ENCODE measurements at regions not wholly inside any gene's neighbourhood (a gene's known extent, or its start where the extent isn't known, plus 50 kb on each side); places are given as distances from the start of the nearest gene placed in this dataset.

GRCh38 chr2:236802862-236803261 lies 233.2 kb downstream of the ACKR3 start:
- intact Hi-C loops (cut with DNase I, micrococcal nuclease), result no loop called here
- ATAC-seq (no peak), DNase-seq (no peak)

GRCh38 chr2:236803621-236804020 lies 234.0 kb downstream of the ACKR3 start:
- intact Hi-C loops (cut with DNase I, micrococcal nuclease), result no loop called here
- no peak for ATAC-seq
- DNase-seq, result no peak

- no peak for DNase-seq
- intact Hi-C loops (cut with DNase I, micrococcal nuclease), result no loop called here
- no peak for ATAC-seq
Measured at GRCh38 chr2:236805800-236806531, 236.3 kb downstream of the ACKR3 start.

GRCh38 chr2:236809716-236810115 lies 240.1 kb downstream of the ACKR3 start:
- intact Hi-C loops (cut with DNase I, micrococcal nuclease), result no loop called here
- DNase-seq (no peak), ATAC-seq (no peak)

DNA sequence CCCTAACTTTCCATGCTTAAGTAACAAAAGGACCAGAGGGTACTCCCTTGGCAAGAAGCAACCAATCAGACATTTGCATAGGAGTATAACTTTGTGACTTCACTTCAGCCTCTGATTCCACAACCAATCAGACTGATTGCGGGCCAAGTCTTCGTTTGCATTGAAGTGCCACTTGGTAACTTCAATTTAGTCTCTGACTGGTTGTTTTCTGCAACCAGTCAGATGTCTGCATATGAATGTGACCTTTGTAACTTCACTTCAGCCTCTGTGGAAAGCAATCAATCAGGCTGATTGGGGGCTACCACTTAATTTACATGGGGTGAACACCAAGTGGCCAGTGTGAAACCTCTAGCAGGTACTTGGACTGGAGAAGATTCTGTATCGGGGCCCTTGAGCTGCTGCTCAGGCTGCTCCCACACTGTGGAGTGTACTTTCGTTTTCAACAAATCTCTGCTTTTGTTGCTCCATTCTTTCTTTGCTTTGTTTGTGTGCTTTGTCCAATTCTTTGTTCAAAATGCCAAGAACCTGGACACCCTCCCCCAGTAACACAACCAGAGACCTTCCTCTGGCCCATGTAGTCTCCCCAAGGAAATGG lies 241.5 kb downstream of the ACKR3 start:
- no peak for ATAC-seq
- intact Hi-C loops (cut with DNase I, micrococcal nuclease), result no loop called here
- no peak for DNase-seq

DNA sequence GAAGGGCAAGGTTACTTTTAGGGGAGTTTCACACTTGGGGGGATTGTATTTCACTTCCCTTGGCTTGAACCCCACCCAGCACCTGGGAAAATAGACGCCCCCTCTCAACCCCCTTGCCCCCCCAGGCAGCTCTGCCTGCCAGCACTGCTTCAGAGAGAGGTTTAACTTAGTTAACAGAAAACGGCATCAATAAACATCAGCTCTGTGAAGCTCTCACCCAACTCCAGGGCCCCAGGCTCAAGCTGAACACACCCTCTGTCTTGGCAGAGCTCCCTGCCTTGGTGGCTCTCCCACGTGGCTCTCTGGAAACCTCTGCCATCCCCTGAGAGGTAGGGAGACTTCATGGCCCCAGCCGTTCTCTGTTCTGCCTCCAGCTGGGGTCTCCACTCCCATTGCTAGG lies 244.1 kb downstream of the ACKR3 start:
- DNase-seq (no peak), ATAC-seq (no peak)
- intact Hi-C loops (cut with DNase I, micrococcal nuclease), result no loop called here

DNA sequence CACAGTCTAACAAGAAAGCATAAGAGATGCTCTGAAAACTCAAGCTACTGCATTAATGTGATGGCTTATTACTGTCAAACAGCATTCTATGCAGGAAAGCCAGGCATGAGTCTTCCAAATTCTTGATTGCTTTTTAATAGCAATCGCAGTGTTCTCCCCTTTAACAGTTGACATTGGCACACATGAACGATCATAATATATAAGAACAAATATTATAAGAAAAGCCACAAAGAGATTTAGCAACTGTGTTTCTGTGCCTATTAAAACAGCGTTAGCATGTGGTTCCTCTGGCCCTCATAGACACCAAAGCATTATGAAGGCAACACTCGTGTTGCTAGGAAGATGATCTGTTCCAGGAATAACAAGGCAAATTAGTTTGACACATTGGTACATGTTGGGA lies 245.0 kb downstream of the ACKR3 start:
- ATAC-seq (no peak), DNase-seq (no peak)

GRCh38 chr2:236815746-236816145 lies 246.1 kb downstream of the ACKR3 start:
- no peak for DNase-seq
- intact Hi-C loops (cut with DNase I, micrococcal nuclease), result no loop called here
- ATAC-seq, result no peak

More for the DNA sequence above, 245.0 kb downstream of the ACKR3 start:
- intact Hi-C loops (cut with DNase I, micrococcal nuclease), result no loop called here

GRCh38 chr2:236816197-236817170 lies 246.9 kb downstream of the ACKR3 start:
- intact Hi-C loops (cut with DNase I, micrococcal nuclease), result no loop called here
- DNase-seq (no peak), ATAC-seq (no peak)

- ATAC-seq, result no peak
Measured at GRCh38 chr2:236818281-236819045, 248.8 kb downstream of the ACKR3 start.

GRCh38 chr2:236819275-236820002 lies 249.8 kb downstream of the ACKR3 start:
- ATAC-seq, result no peak
- intact Hi-C loops (cut with DNase I, micrococcal nuclease), result no loop called here
- no peak for DNase-seq

More at GRCh38 chr2:236818281-236819045, 248.8 kb downstream of the ACKR3 start:
- intact Hi-C loops (cut with DNase I, micrococcal nuclease), result no loop called here
- no peak for DNase-seq

DNA sequence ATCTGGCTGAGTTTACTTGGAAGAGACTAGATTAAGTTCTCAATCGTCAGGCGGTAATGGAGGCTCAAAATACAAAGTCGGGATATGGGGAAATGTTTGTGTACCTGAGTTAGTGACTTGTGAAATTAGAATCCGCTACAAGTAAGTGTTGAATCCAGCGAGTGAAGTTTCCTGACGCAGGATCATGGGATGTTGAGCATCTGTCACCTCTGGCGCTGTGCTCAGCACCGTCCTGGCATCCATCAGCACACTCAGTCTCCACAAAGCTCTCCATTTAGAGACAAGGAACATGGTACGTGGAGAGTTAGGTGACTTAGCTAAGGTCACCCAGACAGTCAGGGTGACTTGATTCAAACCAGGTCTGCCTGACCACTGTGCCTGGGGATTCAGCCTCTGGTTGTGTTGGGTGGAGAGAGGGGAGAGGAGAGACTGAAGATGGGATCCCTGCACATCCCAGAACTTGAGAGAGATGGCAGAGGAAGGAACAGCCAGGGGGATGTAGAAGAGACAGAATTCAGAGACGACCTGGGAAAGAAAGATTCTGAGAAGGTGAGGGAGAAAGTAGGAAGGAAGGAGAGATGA lies 251.2 kb downstream of the ACKR3 start:
- intact Hi-C loops (cut with DNase I, micrococcal nuclease), result no loop called here
- no peak for DNase-seq
- ATAC-seq, result no peak

DNA sequence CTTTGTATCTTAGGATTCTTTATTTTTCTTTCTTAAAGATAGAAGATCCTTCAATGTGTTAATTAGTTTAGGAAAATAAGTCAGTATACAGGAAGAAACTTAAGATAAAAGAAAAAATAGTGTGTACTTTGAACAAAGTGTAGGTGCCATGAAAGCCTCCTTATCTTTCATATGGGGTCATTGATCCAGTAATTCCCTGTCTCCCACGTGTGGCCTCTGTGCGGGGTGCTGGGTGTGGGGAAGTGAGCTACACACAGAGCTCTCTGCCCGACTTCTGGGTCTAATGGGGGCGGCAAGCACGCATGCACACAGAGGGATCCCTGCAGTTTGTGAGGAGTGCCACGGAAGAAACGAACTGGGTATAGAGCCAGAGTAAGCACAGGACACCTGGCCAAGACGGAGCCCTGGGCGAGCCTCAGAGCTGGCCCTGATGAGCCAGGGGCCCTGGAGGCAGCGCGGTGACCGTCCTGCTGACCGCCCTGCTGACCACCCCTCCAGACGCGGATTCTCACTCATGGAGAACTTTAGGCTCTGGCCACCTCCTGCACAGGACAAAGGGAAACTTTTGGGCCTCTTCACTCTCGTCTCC lies 253.5 kb downstream of the ACKR3 start:
- ATAC-seq (no peak), DNase-seq (no peak)
- intact Hi-C loops (cut with DNase I, micrococcal nuclease), result no loop called here

DNA sequence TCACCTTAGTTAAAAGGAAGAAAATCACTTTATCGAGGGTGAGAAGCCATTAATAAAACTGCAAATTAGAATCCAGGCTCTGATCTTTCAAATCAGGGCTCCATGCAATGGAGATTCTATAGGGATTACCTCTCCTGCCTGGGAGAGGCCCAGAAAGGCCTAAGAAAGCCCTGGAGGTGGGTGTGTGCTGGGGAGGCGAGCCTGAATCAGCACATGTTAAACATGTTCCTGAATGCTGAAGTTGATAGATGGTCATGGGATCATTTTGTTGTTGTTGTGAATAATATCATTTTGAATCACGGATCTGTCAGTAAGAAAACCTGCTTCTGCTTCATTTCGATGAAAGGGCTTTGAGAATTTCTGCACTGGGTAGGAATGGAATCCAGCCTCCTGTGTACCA lies 254.3 kb downstream of the ACKR3 start:
- ATAC-seq, result no peak
- intact Hi-C loops (cut with DNase I, micrococcal nuclease), result no loop called here
- no peak for DNase-seq

DNA sequence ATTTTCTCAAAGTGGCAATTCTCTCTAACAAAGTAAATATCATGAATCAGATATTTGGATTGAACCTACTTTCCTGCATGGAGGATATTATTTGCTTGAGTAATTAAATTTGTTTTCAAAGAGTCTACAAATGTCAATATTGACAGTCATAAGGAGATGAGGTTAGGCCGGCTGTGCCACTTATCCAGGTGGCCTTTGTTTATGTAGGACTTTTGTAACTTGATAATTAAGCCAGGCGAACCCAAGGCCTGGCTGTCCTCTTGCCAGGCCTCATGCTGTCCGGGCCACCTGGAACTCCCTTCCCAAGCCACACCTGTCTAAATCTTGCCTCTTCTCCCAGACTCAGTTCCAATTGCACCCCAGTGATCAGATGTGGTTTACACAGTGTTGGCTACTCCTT lies 255.2 kb downstream of the ACKR3 start:
- no peak for DNase-seq
- ATAC-seq, result peak; percentile 61
- intact Hi-C loops (cut with DNase I, micrococcal nuclease), result no loop called here

DNA sequence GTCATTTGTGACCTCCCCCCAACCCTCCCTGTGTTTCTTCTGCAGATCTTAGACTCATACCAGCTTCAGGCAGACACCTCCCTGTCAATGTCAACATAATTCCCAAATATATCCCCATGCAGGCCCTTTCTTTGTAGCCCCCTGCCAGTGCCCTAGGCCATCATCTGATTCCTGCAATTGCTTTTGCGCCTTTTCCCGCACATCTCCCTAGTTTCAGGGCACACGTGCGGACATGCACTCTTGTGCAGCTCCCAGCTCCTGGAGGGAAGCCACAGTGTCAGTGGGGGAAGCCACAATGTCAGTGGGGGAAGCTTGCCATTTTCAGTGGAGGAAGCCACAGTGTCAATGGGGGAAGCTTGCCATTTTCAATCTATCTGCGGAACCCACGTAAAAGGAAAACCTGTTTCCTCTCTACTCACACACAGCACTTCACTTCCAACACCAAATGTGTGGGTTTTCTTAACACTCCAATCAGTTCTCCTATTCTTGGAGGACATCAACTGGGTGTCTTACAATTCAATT lies 256.4 kb downstream of the ACKR3 start:
- ATAC-seq (no peak), DNase-seq (no peak)
- intact Hi-C loops (cut with DNase I, micrococcal nuclease), result no loop called here

GRCh38 chr2:236826606-236827156 lies 257.1 kb downstream of the ACKR3 start:
- DNase-seq (no peak), ATAC-seq (no peak)
- intact Hi-C loops (cut with DNase I, micrococcal nuclease), result no loop called here
